OCI-LY1 (cell line): ENCODE measurements at regions not wholly inside any gene's neighbourhood (a gene's known extent, or its start where the extent isn't known, plus 50 kb on each side); places are given as distances from the start of the nearest gene placed in this dataset.

Experiments
- H2AFZ ChIP-seq: fragments of 200-600 bp; sonication (generic), shearing (Covaris generic); 2 replicates; pipeline ENCODE4 v1.6.0; 2014; ENCODE audit warnings: antibody characterized with exemption, mild to moderate bottlenecking, low read length
- H3F3A ChIP-seq: fragments of 200-600 bp; sonication (generic), shearing (Covaris generic); 2 replicates; pipeline ENCODE4 v1.6.0; 2014; ENCODE audit warnings: mild to moderate bottlenecking, antibody characterized with exemption, low read length, moderate library complexity; ENCODE audit not compliant: insufficient read depth
- H3K27ac ChIP-seq: fragments of 200-600 bp; sonication (generic); 2 replicates; pipeline ENCODE4 v1.5.1; 2014; ENCODE audit warnings: low read length, mixed run types, mild to moderate bottlenecking, low read depth; ENCODE audit not compliant: poor library complexity, severe bottlenecking
- H3K27me3 ChIP-seq: fragments of 200-600 bp; sonication (generic); 2 replicates; pipeline ENCODE4 v1.6.0; 2014; ENCODE audit warnings: antibody characterized with exemption, mild to moderate bottlenecking, low read length, moderate library complexity; ENCODE audit not compliant: insufficient read depth
- H3K36me3 ChIP-seq: fragments of 200-600 bp; sonication (generic); 2 replicates; pipeline ENCODE4 v1.6.1; 2014; ENCODE audit warnings: mild to moderate bottlenecking, antibody characterized with exemption, low read length, moderate library complexity, mixed read lengths; ENCODE audit not compliant: insufficient read depth
- H3K4me1 ChIP-seq: fragments of 200-600 bp; sonication (generic); 2 replicates; pipeline ENCODE4 v1.5.1; 2014; ENCODE audit warnings: mild to moderate bottlenecking, low read length, moderate library complexity; ENCODE audit not compliant: insufficient read depth, severe bottlenecking
- H3K4me2 ChIP-seq: fragments of 200-600 bp; sonication (generic), shearing (Covaris generic); 2 replicates; pipeline ENCODE4 v1.6.1; 2014; ENCODE audit warnings: low read length
- H3K4me3 ChIP-seq: fragments of 200-600 bp; sonication (generic); 2 replicates; pipeline ENCODE4 v1.5.1; 2014; ENCODE audit warnings: low read length, low read depth, mild to moderate bottlenecking, mixed read lengths; ENCODE audit not compliant: poor library complexity, severe bottlenecking
- H3K79me2 ChIP-seq: fragments of 200-600 bp; shearing (Covaris generic); 2 replicates; pipeline ENCODE4 v1.6.1; 2016; ENCODE audit warnings: mixed run types, low read length, mixed read lengths; ENCODE audit not compliant: insufficient read depth
- H3K9ac ChIP-seq: fragments of 200-600 bp; sonication (generic), shearing (Covaris generic); 2 replicates; pipeline ENCODE4 v1.6.1; 2014; ENCODE audit warnings: mild to moderate bottlenecking, low read length, mixed read lengths
- H3K9me2 ChIP-seq: fragments of 200-600 bp; sonication (generic), shearing (Covaris generic); 2 replicates; pipeline ENCODE4 v1.6.1; 2014; ENCODE audit warnings: low read depth, mild to moderate bottlenecking, low read length, mixed read lengths
- H3K9me3 ChIP-seq: fragments of 200-600 bp; shearing (Covaris generic); 2 replicates; pipeline ENCODE4 v1.6.1; 2014; ENCODE audit warnings: low read length, mixed read lengths
- H4K20me1 ChIP-seq: fragments of 200-600 bp; sonication (generic), shearing (Covaris generic); 2 replicates; pipeline ENCODE4 v1.6.0; 2016; ENCODE audit warnings: mild to moderate bottlenecking, low read length; ENCODE audit not compliant: insufficient read depth
- EZH2 ChIP-seq: fragments of 200-600 bp; sonication (generic), shearing (Covaris generic); IDR thresholded peaks from 2 replicates; pipeline ENCODE4 v1.8.0; 2017; ENCODE audit warnings: borderline replicate concordance, mixed run types, mild to moderate bottlenecking, antibody characterized with exemption, low read length, moderate library complexity, mixed read lengths
- TF ChIP-seq, protein P1 (sequence below): fragments of 200-600 bp; sonication (generic), shearing (Covaris generic); IDR thresholded peaks from 2 replicates; pipeline ENCODE4 v1.5.1; 2017; ENCODE audit warnings: mild to moderate bottlenecking, antibody characterized with exemption, low read length, moderate library complexity, mixed read lengths

DNA sequence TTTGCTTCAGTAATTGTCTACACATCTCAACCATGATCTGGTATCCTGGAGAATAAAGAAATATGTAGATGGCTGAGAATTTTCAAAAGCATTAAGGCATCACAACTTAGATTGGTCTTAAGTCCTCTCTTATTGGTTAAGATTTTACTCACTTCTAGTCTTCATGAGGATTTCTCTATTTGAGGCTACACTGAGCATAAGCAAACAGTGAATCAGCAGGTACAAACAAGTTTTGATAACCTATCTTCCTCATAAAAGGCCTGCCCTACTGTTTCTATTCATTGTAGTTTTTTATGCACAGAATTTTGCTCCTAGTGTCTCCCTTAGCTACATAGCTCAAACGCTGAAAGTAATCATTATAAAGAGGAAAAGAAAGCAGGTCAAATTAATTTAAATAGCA is 460.7 kb upstream of the RPS6KA3 start:
- Histone ChIP-seq H3K9me3 (no peaks in the 10 kb centered on the region), H3K4me1 (no peaks in the 10 kb centered on the region), H3K27me3 (no peaks in the 10 kb centered on the region), H3K9me2 (no peaks in the 10 kb centered on the region), H2AFZ (no peak overlapping the region), H3K4me3 (no peak overlapping the region), H3K4me2 (no peak overlapping the region), H3K79me2 (no peaks in the 10 kb centered on the region), H3K9ac (no peak overlapping the region), H3K36me3 (no peaks in the 10 kb centered on the region), H3F3A (no peaks in the 10 kb centered on the region), H3K27ac (no peak overlapping the region), H4K20me1 (no peaks in the 10 kb centered on the region)
- no peak for TF ChIP-seq EZH2
- TF ChIP-seq, protein P1, sequence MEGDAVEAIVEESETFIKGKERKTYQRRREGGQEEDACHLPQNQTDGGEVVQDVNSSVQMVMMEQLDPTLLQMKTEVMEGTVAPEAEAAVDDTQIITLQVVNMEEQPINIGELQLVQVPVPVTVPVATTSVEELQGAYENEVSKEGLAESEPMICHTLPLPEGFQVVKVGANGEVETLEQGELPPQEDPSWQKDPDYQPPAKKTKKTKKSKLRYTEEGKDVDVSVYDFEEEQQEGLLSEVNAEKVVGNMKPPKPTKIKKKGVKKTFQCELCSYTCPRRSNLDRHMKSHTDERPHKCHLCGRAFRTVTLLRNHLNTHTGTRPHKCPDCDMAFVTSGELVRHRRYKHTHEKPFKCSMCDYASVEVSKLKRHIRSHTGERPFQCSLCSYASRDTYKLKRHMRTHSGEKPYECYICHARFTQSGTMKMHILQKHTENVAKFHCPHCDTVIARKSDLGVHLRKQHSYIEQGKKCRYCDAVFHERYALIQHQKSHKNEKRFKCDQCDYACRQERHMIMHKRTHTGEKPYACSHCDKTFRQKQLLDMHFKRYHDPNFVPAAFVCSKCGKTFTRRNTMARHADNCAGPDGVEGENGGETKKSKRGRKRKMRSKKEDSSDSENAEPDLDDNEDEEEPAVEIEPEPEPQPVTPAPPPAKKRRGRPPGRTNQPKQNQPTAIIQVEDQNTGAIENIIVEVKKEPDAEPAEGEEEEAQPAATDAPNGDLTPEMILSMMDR, result no peak

DNA sequence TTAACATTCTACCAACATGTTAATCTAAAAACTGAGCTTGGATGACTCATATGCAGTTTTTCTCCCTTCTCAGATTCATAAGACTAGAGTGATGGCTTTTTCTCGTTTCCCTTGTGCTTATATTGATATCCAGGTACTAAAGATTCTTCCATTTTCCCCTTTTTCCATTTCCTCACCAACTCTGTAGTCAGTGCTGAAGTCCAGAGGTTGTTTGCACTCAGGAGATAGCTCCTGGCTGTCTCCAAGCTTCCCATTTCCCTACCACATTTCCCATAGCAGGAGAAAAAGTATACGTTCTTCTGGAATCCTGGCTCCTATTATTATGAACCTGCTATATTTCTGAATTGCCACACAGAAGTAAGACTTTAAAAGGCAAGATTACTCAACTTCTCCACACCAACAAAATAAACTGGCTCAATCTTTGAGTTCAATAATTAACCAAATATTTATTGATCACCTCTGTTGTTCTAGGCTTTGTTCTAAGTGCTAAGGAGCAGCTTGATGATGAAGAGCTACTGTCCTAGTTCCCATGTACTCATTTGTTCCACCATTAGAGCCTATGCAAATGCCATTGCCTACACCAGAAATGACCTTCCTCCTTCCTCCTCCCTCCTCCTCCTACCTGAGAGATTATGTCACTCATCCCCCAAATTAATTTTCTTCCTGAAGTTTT is 454.4 kb upstream of the RPS6KA3 start:
- Histone ChIP-seq H3K79me2 (no peaks in the 10 kb centered on the region), H4K20me1 (no peaks in the 10 kb centered on the region), H3K9me3 (no peaks in the 10 kb centered on the region), H3K9me2 (no peaks in the 10 kb centered on the region), H3K9ac (no peak overlapping the region), H3F3A (no peaks in the 10 kb centered on the region), H3K4me3 (no peak overlapping the region), H3K27me3 (no peaks in the 10 kb centered on the region), H2AFZ (no peak overlapping the region), H3K27ac (no peak overlapping the region), H3K36me3 (no peaks in the 10 kb centered on the region), H3K4me1 (no peaks in the 10 kb centered on the region), H3K4me2 (no peak overlapping the region)
- TF ChIP-seq, protein P1, result no peak
- no peak for TF ChIP-seq EZH2

DNA sequence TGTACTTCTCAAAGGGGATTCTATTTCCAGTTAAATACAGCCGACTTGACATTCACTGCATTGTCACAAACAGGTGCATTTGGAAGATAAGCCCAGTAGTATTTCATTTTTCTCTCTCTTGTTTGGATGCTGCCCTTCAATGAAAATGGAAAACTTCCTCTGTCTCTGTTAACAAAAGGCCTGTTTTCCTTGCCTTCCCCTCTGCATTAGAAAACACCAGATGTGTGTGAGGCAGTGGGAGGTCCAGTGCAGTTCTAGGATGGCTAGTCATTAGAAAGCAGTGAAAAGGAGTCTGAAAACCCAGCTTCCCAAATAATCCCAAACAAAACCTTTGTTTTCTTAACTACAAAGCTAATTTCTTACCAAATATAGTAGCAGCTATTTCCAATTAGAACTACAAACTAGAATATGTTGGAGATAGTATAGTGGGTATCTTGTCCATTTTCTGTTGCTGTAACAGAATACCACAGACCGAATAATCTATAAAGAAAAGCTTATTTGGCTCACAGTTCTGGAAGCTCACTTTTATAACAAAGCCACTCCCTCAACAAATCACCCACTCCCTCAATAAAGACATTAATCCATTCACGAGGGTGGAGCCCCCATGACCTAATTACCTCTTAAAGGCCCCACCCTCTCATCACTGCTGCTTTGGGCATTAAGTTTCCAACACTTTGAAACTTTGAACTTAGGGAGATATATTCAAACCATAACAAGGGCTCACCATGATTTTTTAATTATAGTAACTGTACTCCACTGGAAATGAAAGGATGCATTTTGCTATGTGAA is 452.1 kb upstream of the RPS6KA3 start:
- H3K9me3 ChIP-seq, result no peaks in the 10 kb centered on the region
- no peak overlapping the region for H3K9ac ChIP-seq
- H3F3A ChIP-seq, result no peaks in the 10 kb centered on the region
- no peaks in the 10 kb centered on the region for H3K36me3 ChIP-seq
- no peak overlapping the region for H2AFZ ChIP-seq
- no peak overlapping the region for H3K4me2 ChIP-seq
- H3K27me3 ChIP-seq, result no peaks in the 10 kb centered on the region
- H3K4me1 ChIP-seq, result no peaks in the 10 kb centered on the region
- H3K27ac ChIP-seq, result no peak overlapping the region
- no peaks in the 10 kb centered on the region for H4K20me1 ChIP-seq
- H3K4me3 ChIP-seq, result no peak overlapping the region
- no peaks in the 10 kb centered on the region for H3K9me2 ChIP-seq
- TF ChIP-seq, protein P1, result no peak
- TF ChIP-seq EZH2, result no peak
- H3K79me2 ChIP-seq, result no peaks in the 10 kb centered on the region
